ENCODE measurements at regions not wholly inside any gene's neighbourhood (a gene's known extent, or its start where the extent isn't known, plus 50 kb on each side); places are given as distances from the start of the nearest gene placed in this dataset.

GRCh38 chr5:167598166-167598565, 693.3 kb upstream of the WWC1 start:
- TF ChIP-seq CTCF (IDR thresholded peaks at IDR 0.05; ENCODE audit: low read depth, low read length, missing control alignments), result no peak
- DNase-seq (ENCODE audit: extremely low read depth, low read depth), result no peak
- no peak overlapping the region for H3K4me3 ChIP-seq (replicated peaks; ENCODE audit: low read depth, low read length)

- H3K4me3 ChIP-seq (replicated peaks; ENCODE audit: low read depth, low read length), result no peak overlapping the region
- no peak for TF ChIP-seq CTCF (IDR thresholded peaks at IDR 0.05; ENCODE audit: low read depth, low read length, missing control alignments)
- DNase-seq (ENCODE audit: extremely low read depth, low read depth), result no peak
These were observed 689.4 kb upstream of the WWC1 start for GRCh38 chr5:167602067-167602466.

- no peak for TF ChIP-seq CTCF (IDR thresholded peaks at IDR 0.05; ENCODE audit: low read depth, low read length, missing control alignments)
- no peak for DNase-seq (ENCODE audit: extremely low read depth, low read depth)
- no peak overlapping the region for H3K4me3 ChIP-seq (replicated peaks; ENCODE audit: low read depth, low read length)
These were observed 688.3 kb upstream of the WWC1 start for GRCh38 chr5:167603135-167603534.

GRCh38 chr5:167608390-167609272, 682.8 kb upstream of the WWC1 start:
- TF ChIP-seq CTCF (IDR thresholded peaks at IDR 0.05; ENCODE audit: low read depth, low read length, missing control alignments), result no peak
- H3K4me3 ChIP-seq (replicated peaks; ENCODE audit: low read depth, low read length), result no peak overlapping the region
- DNase-seq (ENCODE audit: extremely low read depth, low read depth), result no peak

GRCh38 chr5:167614294-167615021, 677.0 kb upstream of the WWC1 start:
- DNase-seq (ENCODE audit: extremely low read depth, low read depth), result no peak
- TF ChIP-seq CTCF (IDR thresholded peaks at IDR 0.05; ENCODE audit: low read depth, low read length, missing control alignments), result no peak
- H3K4me3 ChIP-seq (replicated peaks; ENCODE audit: low read depth, low read length), result no peak overlapping the region

- TF ChIP-seq CTCF (IDR thresholded peaks at IDR 0.05; ENCODE audit: low read depth, low read length, missing control alignments), result no peak
- DNase-seq (ENCODE audit: extremely low read depth, low read depth), result no peak
These were observed 675.2 kb upstream of the WWC1 start for GRCh38 chr5:167616043-167616890.

More at GRCh38 chr5:167616043-167616890, 675.2 kb upstream of the WWC1 start:
- H3K4me3 ChIP-seq (replicated peaks; ENCODE audit: low read depth, low read length), result no peak overlapping the region
